Breast epithelium (tissue), 3 donors: ENCODE measurements at regions not wholly inside any gene's neighbourhood (a gene's known extent, or its start where the extent isn't known, plus 50 kb on each side); places are given as distances from the start of the nearest gene placed in this dataset.

ENCODE experiments used
- POLR2A ChIP-seq: fragments of 450-650 bp; IDR thresholded peaks from one replicate; pipeline ENCODE4 v1.6.1; 2016; ENCODE audit warnings: antibody characterized with exemption, mild to moderate bottlenecking, moderate library complexity
- POLR2AphosphoS5 ChIP-seq, 3 donors: sonication (generic); formaldehyde crosslinking; IDR thresholded peaks; one replicate each; pipeline ENCODE4 v1.6.1; 2017; ENCODE audit warnings: antibody characterized with exemption in 3 of 3
- TF ChIP-seq, protein P1 (sequence below), 3 donors: fragments of 450-650 bp; IDR thresholded peaks; one replicate each; pipeline ENCODE4 v1.5.1; 2016 to 2017; ENCODE audit warnings: antibody characterized with exemption in 3 of 3, mild to moderate bottlenecking in 3 of 3, moderate library complexity in 3 of 3

DNA sequence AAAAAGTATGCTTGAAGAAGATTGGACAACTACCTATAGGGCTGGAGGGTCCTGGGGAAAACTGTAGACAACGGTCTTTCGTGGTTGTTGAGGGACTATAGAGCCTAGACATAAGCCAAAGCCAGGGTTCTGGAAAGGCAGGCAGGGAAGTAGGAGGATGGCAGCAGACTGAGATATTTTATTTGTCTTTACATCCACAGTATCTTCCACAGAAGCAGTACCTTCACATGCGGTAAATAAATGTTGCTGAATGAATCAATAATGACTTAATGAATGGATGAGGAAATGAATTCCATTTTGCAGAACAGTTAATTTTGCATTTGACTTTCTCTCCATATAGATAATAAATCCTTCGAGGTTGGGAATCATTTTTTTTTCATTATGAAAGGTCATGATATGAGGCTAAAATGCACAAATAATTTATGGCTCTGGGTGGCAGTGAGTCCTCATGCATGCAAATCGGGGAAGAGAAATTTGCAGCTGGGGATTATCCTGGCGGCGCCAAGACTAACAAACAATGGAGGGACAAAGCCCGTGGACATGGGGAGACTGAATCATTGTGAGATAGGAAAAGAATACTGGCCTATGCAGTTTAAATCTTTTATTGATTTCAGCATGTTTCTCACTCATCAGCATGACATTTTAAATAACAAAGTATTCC, 102.0 kb downstream of the ERCC5 start:
- TF ChIP-seq, protein P1, sequence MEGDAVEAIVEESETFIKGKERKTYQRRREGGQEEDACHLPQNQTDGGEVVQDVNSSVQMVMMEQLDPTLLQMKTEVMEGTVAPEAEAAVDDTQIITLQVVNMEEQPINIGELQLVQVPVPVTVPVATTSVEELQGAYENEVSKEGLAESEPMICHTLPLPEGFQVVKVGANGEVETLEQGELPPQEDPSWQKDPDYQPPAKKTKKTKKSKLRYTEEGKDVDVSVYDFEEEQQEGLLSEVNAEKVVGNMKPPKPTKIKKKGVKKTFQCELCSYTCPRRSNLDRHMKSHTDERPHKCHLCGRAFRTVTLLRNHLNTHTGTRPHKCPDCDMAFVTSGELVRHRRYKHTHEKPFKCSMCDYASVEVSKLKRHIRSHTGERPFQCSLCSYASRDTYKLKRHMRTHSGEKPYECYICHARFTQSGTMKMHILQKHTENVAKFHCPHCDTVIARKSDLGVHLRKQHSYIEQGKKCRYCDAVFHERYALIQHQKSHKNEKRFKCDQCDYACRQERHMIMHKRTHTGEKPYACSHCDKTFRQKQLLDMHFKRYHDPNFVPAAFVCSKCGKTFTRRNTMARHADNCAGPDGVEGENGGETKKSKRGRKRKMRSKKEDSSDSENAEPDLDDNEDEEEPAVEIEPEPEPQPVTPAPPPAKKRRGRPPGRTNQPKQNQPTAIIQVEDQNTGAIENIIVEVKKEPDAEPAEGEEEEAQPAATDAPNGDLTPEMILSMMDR (IDR thresholded peaks at IDR 0.05): no peak
- TF ChIP-seq POLR2A (no peak), POLR2AphosphoS5 (IDR thresholded peaks at IDR 0.05) (no peak)
